ENCODE measurements at regions not wholly inside any gene's neighbourhood (a gene's known extent, or its start where the extent isn't known, plus 50 kb on each side); places are given as distances from the start of the nearest gene placed in this dataset.

GRCh38 chr2:13015532-13016320, 299.0 kb downstream of the TRIB2 start:
- no peaks in the 10 kb centered on the region for H3K79me1 ChIP-seq (ENCODE audit: insufficient read depth, low read depth, low read length, poor library complexity, severe bottlenecking)
- H3K4ac ChIP-seq (ENCODE audit: low read depth, low read length): no peak overlapping the region
- no peak overlapping the region for H2BK120ac ChIP-seq (ENCODE audit: low read depth, low read length, poor library complexity, severe bottlenecking)
- peak overlapping the region in 2 of 3 experiments; percentile 22 to 74; a peak in 1 of 7 replicates for H3K27ac Mint-ChIP-seq
- H4K91ac ChIP-seq (ENCODE audit: insufficient read length, low read depth, low read length): no peak overlapping the region
- H3K4me1 ChIP-seq (ENCODE audit: insufficient read depth, low read length): no peaks in the 10 kb centered on the region; the same call in 1 of the 2 replicates
- no peak overlapping the region for H4K5ac ChIP-seq (ENCODE audit: insufficient read length, low read depth, low read length)
- H3K27me3 Mint-ChIP-seq (ENCODE audit: low read depth): no peaks in the 10 kb centered on the region
- H3K23me2 ChIP-seq (ENCODE audit: insufficient read length, low read depth, low read length, poor library complexity, severe bottlenecking): no peaks in the 10 kb centered on the region
- H3K9me3 Mint-ChIP-seq: no peaks in the 10 kb centered on the region
- H3K9me3 ChIP-seq (ENCODE audit: control insufficient read depth, low read depth, low read length): no peaks in the 10 kb centered on the region
- no peak overlapping the region for H3T11ph ChIP-seq (ENCODE audit: low read length)
- no peak overlapping the region for H2BK12ac ChIP-seq (ENCODE audit: insufficient read length, low read depth, low read length)
- TF ChIP-seq CTCF (conservative IDR thresholded peaks at IDR 0.05): no peak
- H3K4me3 Mint-ChIP-seq: no peak overlapping the region
- H2AK5ac ChIP-seq (ENCODE audit: insufficient read length, low read length): no peak overlapping the region
- no peak overlapping the region for H3K4me2 ChIP-seq (ENCODE audit: insufficient read depth, insufficient read length, low read length)
- WGBS (ENCODE audit: extremely low coverage, insufficient read length, low lambda C conversion rate): no CpG with 5 or more reads among the region's 2 CpGs
- H3K4me1 Mint-ChIP-seq: peaks cover 12 to 13% of the 10 kb centered on the region in 2 experiments
- H3K36me3 Mint-ChIP-seq (ENCODE audit: insufficient read depth in 1 of 3, low read depth in 3 of 3): no peaks in the 10 kb centered on the region
- DNase-seq: no peak
- H4K20me1 ChIP-seq (ENCODE audit: control insufficient read depth, insufficient read depth, insufficient read length): no peaks in the 10 kb centered on the region
- H3K18ac ChIP-seq (ENCODE audit: insufficient read length, low read depth, low read length): no peak overlapping the region
- no peak overlapping the region for H3K9ac ChIP-seq (ENCODE audit: extremely low read depth, insufficient read length, low read length)
- no peak overlapping the region for H2BK15ac ChIP-seq (ENCODE audit: low read depth, low read length)
- H2AFZ ChIP-seq (ENCODE audit: low read length): no peak overlapping the region
- no peak overlapping the region for H3K23ac ChIP-seq (ENCODE audit: insufficient read length, low read depth, low read length)
- no peak overlapping the region for H3K27ac ChIP-seq (ENCODE audit: insufficient read length, low read depth, low read length)
- H3K79me2 ChIP-seq (ENCODE audit: insufficient read depth, low read length): no peaks in the 10 kb centered on the region
- H3K56ac ChIP-seq (ENCODE audit: insufficient read length, low read depth, low read length): no peak overlapping the region
- H3K27me3 ChIP-seq (ENCODE audit: insufficient read depth, low read length): no peaks in the 10 kb centered on the region
- no peak overlapping the region for H2BK5ac ChIP-seq (ENCODE audit: insufficient read length, low read length)
- no peak overlapping the region for H2BK20ac ChIP-seq (ENCODE audit: low read depth, low read length, poor library complexity, severe bottlenecking)
- no peak overlapping the region for H4K8ac ChIP-seq (replicated peaks; ENCODE audit: insufficient read length, low read depth, low read length)
- no peak overlapping the region for H3K14ac ChIP-seq (ENCODE audit: insufficient read depth, low read length)
